GM12872 (cell line): ENCODE measurements at regions not wholly inside any gene's neighbourhood (a gene's known extent, or its start where the extent isn't known, plus 50 kb on each side); places are given as distances from the start of the nearest gene placed in this dataset.

Source experiments
- TF ChIP-seq, protein P1 (sequence below): IDR thresholded peaks from 3 replicates; pipeline ENCODE4 v1.5.1; 2011; ENCODE audit warnings: low read depth, mild to moderate bottlenecking, low read length, moderate library complexity; ENCODE audit not compliant: insufficient read depth

DNA sequence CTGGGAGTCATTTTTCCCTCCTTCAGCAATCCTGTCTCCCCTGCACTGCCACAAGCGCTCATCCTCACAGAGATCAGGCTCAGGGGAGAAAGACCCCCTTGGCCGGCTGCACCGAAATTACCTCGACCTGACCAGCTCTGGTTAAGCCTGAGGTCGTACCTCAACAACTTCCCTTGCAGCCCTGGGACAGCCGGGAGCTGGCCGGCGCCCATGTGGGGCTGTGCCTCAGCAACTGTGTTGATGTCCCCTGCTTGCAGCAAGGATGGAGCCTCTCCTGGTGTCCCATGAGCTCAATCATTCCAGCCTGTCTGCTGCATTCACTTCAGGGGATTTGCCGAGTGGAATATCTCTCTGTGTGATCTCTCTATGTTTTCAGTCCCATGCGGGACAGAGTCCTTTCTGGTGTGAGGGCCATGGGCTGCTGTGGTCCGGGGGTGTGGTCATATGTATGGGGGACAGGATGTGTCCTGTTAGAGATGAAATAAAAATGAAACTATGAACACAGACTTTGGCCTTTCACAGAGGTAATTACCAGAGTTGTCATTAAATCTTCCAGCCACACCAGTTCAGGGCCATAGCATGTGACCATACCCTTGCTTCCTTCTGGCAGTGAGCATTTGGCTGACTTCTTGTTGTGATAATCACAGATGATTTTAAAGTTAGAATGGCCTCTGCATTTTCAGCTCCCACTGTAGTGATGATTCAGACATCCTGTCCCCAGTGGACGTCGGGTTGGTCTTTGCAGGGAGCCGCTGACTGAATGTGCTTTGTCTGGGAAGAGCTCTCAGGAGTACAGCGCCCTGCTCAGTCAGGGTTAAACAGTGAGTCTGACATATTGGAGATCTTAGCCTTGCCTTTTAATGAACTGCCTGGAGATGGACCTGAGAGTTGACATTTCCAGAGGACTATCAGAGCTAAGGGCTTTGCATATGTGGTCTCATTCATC is 405.9 kb downstream of the AACS start:
- TF ChIP-seq, protein P1, sequence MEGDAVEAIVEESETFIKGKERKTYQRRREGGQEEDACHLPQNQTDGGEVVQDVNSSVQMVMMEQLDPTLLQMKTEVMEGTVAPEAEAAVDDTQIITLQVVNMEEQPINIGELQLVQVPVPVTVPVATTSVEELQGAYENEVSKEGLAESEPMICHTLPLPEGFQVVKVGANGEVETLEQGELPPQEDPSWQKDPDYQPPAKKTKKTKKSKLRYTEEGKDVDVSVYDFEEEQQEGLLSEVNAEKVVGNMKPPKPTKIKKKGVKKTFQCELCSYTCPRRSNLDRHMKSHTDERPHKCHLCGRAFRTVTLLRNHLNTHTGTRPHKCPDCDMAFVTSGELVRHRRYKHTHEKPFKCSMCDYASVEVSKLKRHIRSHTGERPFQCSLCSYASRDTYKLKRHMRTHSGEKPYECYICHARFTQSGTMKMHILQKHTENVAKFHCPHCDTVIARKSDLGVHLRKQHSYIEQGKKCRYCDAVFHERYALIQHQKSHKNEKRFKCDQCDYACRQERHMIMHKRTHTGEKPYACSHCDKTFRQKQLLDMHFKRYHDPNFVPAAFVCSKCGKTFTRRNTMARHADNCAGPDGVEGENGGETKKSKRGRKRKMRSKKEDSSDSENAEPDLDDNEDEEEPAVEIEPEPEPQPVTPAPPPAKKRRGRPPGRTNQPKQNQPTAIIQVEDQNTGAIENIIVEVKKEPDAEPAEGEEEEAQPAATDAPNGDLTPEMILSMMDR, result no peak

DNA sequence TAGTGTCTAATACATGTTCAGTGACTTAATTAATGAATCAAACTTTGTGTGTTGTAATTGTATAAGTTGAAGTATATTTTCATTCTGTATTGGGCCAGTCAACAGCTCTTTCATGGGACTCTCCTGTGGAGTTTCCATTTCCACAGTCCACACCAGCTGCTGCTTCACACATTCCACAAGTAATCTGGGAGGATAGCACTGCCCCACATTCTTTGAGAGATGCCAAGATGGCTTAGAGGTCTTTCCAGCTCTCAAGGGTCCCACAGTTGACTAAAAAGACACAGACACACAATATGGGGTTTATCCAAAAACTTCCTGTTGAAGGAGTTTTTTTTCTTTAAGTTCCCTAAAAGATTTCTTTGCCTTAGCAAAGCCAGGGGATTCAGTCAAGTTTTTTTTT is 408.3 kb downstream of the AACS start:
- TF ChIP-seq, protein P1, result no peak

DNA sequence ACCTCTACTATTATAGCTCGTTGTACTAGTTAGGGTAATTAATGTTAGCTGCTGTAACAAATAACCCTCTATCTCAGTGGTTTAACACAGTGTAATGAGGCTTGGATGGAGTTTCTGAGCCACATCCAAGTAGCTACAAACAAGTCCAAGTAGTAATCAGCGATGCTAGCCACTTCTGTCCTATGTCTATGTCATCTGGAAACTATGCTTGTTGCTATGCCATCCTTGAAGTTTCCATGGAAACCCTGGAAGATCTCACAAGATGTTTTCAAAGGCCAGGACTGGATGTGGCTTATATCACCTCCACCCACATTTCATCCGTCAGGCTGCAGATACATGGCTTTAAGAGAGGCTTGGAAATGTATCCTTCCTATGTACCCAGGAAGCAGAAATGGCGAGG is 422.1 kb downstream of the AACS start:
- TF ChIP-seq, protein P1, result no peak

DNA sequence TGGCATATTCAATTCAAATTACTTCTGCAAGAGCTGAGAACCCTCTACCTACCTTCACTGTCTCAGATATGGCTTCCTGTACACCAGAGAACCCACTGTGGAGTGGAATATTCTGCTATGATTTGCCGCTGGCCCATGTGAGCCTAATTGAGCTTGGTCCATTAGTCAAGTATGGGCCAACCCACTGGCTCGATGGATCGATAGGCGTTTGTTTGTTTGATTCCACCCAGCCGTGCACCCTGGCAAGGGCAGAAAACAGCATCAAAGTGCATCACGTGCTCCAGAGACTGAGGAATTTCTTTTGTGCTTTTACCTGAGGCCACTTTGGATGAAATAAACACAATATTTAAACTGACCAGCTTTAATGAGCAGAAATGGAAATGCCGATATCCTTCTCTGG is 426.3 kb downstream of the AACS start:
- TF ChIP-seq, protein P1, result no peak

DNA sequence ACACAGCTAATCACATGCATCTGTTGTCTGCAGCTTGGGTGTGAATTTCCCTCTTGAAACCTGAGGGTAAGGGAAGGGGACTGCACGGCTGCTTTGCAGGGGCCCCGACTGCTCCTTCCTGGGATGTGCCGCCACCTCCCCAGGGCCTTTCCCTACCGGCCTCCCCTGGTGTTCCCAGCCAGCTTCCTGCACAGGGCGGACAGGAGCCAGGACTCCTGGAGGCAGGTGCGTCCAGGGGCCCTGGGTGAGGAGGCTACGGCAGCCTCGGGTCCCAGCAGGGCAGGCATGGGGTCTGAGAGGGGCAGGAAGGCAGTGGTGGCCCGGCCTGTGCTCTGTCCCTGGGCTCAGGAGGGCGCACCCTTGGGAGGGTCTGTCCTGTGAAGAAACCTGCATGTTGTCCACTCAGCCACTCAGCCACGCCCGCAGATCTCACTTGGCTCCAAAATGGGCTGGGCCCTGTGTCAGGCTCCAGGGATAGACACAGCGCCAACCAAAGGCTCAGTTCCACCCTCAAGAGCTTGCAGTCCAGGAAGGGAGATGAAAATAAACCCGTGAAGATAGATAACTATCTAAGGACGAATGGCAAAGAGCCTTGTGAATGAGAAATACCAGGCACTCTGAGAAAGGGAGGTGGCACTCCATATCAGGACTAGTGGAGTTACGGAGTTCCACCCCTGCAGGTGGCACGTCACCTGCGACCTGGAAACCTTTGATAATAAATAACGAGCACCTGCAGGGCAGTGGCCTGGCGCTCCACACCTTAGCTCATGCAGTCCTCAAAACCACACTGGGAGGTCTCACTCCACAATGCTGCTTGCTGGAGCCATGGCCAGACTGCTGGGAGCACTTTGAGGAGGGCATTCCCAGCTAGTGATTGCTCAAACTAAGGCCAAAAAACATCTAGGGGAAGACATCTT is 427.4 kb downstream of the AACS start:
- TF ChIP-seq, protein P1, result no peak

DNA sequence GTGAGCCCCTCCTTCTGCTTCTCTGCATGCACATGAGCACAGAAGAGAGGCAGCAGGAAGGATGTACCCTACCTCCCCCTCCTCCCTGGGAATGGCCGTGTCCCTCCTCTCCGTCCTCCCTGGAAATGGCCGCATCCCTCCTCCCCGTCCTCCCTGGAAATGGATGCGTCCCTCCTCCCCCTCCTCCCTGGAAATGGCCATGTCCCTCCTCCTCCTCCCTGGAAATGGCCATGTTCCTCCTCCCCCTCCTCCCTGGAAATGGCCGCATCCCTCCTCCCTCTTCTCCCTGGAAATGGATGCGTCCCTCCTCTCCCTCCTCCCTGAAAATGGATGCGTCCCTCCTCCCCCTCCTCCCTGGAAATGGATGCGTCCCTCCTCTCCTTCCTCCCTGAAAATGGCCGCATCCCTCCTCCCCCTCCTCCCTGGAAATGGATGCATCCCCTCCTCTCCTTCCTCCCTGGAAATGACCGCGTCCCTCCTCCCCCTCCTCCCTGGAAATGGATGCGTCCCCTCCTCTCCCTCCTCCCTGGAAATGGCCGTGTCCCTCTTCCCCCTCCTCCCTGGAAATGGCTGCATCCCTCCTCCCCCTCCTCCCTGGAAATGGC is 428.6 kb downstream of the AACS start:
- TF ChIP-seq, protein P1, result no peak

DNA sequence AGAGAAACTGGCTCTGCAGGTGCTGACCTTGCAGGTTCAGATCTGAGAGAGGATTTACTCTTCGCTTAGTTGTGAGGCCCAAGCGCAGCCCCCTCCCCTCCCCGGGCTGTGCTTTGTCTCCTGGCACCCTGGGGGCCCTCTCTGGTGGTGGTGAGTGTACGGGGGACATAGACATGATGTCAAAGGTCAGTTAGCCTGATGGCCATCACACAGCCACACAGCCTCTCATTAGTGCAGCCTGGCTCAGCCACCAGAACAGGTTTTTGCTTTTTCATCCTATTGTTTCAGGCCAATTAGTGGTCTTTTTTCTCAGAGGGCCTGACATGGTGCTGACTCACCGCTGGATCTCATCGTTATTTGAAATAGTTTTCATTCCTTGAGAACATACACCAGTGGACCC is 437.9 kb downstream of the AACS start:
- TF ChIP-seq, protein P1, result no peak
